B cell (primary cell): ENCODE measurements at regions not wholly inside any gene's neighbourhood (a gene's known extent, or its start where the extent isn't known, plus 50 kb on each side); places are given as distances from the start of the nearest gene placed in this dataset.

Experiments
- EZH2 ChIP-seq: IDR thresholded peaks from 2 replicates; pipeline ENCODE4 v1.6.1; 2012; ENCODE audit warnings: borderline replicate concordance, low read depth, mild to moderate bottlenecking, moderate library complexity, low read length; ENCODE audit not compliant: insufficient read depth, poor library complexity, severe bottlenecking
- TF ChIP-seq, protein P1 (sequence below): fragments of 200-600 bp; IDR thresholded peaks from one replicate; pipeline ENCODE4 v1.8.0; 2022; ENCODE audit warnings: antibody characterized with exemption, mild to moderate bottlenecking

DNA sequence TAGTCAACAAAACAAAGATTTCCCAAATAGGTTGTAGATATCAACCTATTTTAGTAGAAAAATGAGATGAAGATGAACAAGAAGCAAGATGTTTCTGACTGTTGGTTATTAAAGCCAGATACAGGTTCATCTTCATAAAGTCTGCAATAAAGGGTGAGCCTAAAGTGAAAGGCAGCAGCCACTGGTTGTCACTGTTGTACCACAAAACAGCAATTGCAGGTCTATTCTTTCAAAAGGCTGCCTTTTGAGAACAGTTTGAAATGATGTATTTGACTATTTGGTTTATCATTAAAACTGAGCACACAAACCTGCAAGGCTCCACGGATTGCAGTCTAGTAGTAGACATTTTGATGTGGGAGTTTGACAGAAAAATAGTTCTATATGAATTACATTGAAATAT, 543.4 kb downstream of the GBE1 start:
- TF ChIP-seq, protein P1, sequence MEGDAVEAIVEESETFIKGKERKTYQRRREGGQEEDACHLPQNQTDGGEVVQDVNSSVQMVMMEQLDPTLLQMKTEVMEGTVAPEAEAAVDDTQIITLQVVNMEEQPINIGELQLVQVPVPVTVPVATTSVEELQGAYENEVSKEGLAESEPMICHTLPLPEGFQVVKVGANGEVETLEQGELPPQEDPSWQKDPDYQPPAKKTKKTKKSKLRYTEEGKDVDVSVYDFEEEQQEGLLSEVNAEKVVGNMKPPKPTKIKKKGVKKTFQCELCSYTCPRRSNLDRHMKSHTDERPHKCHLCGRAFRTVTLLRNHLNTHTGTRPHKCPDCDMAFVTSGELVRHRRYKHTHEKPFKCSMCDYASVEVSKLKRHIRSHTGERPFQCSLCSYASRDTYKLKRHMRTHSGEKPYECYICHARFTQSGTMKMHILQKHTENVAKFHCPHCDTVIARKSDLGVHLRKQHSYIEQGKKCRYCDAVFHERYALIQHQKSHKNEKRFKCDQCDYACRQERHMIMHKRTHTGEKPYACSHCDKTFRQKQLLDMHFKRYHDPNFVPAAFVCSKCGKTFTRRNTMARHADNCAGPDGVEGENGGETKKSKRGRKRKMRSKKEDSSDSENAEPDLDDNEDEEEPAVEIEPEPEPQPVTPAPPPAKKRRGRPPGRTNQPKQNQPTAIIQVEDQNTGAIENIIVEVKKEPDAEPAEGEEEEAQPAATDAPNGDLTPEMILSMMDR: no peak
- TF ChIP-seq EZH2: no peak
